ENCODE measurements at regions not wholly inside any gene's neighbourhood (a gene's known extent, or its start where the extent isn't known, plus 50 kb on each side); places are given as distances from the start of the nearest gene placed in this dataset.

DNA sequence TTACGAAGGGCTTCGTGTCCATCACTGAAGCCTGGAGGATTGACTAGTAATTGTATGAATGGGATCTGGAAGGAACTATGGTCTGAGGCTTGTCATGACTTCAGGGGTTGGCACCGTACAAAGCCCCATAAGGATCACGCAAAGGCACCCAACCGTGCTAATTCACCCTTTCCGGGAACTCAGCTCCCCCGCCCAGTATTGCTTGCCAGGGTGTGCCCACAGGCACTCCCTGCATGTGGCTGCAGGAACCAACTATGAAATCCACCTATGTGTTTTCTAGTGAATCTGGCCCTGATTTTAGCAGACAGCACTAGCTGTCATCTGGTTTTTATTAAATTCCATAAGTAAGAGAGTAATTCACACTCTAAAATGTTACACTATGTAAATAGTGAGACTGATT, 139.2 kb downstream of the TM2D1 start:
- TF ChIP-seq, protein P1, sequence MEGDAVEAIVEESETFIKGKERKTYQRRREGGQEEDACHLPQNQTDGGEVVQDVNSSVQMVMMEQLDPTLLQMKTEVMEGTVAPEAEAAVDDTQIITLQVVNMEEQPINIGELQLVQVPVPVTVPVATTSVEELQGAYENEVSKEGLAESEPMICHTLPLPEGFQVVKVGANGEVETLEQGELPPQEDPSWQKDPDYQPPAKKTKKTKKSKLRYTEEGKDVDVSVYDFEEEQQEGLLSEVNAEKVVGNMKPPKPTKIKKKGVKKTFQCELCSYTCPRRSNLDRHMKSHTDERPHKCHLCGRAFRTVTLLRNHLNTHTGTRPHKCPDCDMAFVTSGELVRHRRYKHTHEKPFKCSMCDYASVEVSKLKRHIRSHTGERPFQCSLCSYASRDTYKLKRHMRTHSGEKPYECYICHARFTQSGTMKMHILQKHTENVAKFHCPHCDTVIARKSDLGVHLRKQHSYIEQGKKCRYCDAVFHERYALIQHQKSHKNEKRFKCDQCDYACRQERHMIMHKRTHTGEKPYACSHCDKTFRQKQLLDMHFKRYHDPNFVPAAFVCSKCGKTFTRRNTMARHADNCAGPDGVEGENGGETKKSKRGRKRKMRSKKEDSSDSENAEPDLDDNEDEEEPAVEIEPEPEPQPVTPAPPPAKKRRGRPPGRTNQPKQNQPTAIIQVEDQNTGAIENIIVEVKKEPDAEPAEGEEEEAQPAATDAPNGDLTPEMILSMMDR (IDR thresholded peaks at IDR 0.05) = no peak
- TF ChIP-seq POLR2A (IDR thresholded peaks at IDR 0.05; ENCODE audit: low read depth) (no peak), POLR2AphosphoS5 (IDR thresholded peaks at IDR 0.05) (no peak)

Data from esophagus muscularis mucosa (tissue), 3 donors.